HepG2 (cell line): ENCODE measurements at regions not wholly inside any gene's neighbourhood (a gene's known extent, or its start where the extent isn't known, plus 50 kb on each side); places are given as distances from the start of the nearest gene placed in this dataset.

Experiments used
- ATAC-seq: fragments of 200-7000 bp; cut with Tn5 transposase; 3 replicates; pipeline ENCODE4 v1.9.1; 2020; ENCODE audit warnings: mild to moderate bottlenecking, moderate library complexity
- BruUV-seq: library from RNA; stranded (reverse); fragments of 400-500 nt; replicated peaks from 2 replicates; lab custom pipeline; 2021; lab: Mats Ljungman, UMichigan
- CTCF ChIA-PET: fragments of 300-600 bp; formaldehyde crosslinking; extraction: SDS; loops from one replicate; lab custom pipeline; 2021; ENCODE audit warnings: low total read pairs, inconsistent platforms, low intra/inter-chr PET ratio; lab: Yijun Ruan, JAX
- POLR2A ChIA-PET: fragments of 350-600 bp; sonication (Branson Sonifier 250); formaldehyde crosslinking; loops from one replicate; lab custom pipeline; 2020; ENCODE audit warnings: antibody characterized with exemption, inconsistent platforms; lab: Yijun Ruan, JAX
- DNase-seq: peaks from one replicate; pipeline ENCODE4 v3.0.0-alpha.2; 2015; ENCODE audit warnings: low spot score
- FAIRE-seq: peaks from 3 replicates; lab custom pipeline; 2011; peaks lifted over from hg19 to GRCh38; lab: Jason Lieb, UNC
- H2AFZ ChIP-seq: one replicate; pipeline ENCODE4 v1.6.1; 2011; ENCODE audit warnings: low read length, inconsistent platforms
- H3K27ac ChIP-seq: fragments of 300-600 bp; 3 replicates; pipeline ENCODE4 v1.8.0; 2011; ENCODE audit warnings: mixed run types, mild to moderate bottlenecking, mixed read lengths, low read length, inconsistent platforms; ENCODE audit not compliant: insufficient read depth; ENCODE audit errors: extremely low read length
- H3K27me3 ChIP-seq, 2 experiments: fragments of 200-600 bp in 1 of 2; 2 replicates in 1 of 2; 3 replicates in 1 of 2; pipeline versions ENCODE4 v1.6.0 to v1.8.0; 2011; ENCODE audit warnings: low read length in 2 of 2, mild to moderate bottlenecking in 2 of 2, moderate library complexity in 2 of 2, inconsistent platforms in 1 of 2; ENCODE audit not compliant: insufficient read depth in 2 of 2, control insufficient read depth in 1 of 2
- H3K36me3 ChIP-seq, 2 experiments: fragments of 200-600 bp in 1 of 2; replicated peaks in 1 of 2; 2 replicates in 1 of 2; 3 replicates in 1 of 2; pipeline versions ENCODE4 v1.5.1 to v1.8.0; 2011; ENCODE audit warnings: low read length in 2 of 2, inconsistent platforms in 1 of 2; ENCODE audit not compliant: insufficient read depth in 2 of 2, control insufficient read depth in 1 of 2
- H3K4me1 ChIP-seq: 2 replicates; pipeline ENCODE4 v1.5.1; 2012; ENCODE audit warnings: low read length, inconsistent platforms; ENCODE audit not compliant: insufficient read depth
- H3K4me2 ChIP-seq: 2 replicates; pipeline ENCODE4 v1.6.0; 2011; ENCODE audit warnings: low read depth, low read length, inconsistent platforms
- H3K4me3 ChIP-seq, 3 experiments: fragments of 200-600 bp in 1 of 3; sonication (generic), shearing (Covaris generic) in 1 of 3; replicated peaks in 1 of 3; 2 replicates each; pipeline ENCODE4 v1.5.1; 2011 to 2016; ENCODE audit warnings: low read length in 3 of 3, inconsistent platforms in 2 of 3, low read depth in 2 of 3, mild to moderate bottlenecking in 2 of 3, control low read depth in 1 of 3, mixed read lengths in 1 of 3; ENCODE audit not compliant: insufficient read depth in 1 of 3
- H3K79me2 ChIP-seq: one replicate; pipeline ENCODE4 v1.6.1; 2011; ENCODE audit warnings: low read length, inconsistent platforms; ENCODE audit not compliant: insufficient read depth
- H3K9ac ChIP-seq: 2 replicates; pipeline ENCODE4 v1.6.0; 2011; ENCODE audit warnings: mild to moderate bottlenecking, low read depth, low read length, inconsistent platforms; ENCODE audit not compliant: insufficient read depth
- H3K9me3 ChIP-seq: 2 replicates; pipeline ENCODE4 v1.5.1; 2012; ENCODE audit warnings: mild to moderate bottlenecking, low read length
- H4K20me1 ChIP-seq: 2 replicates; pipeline ENCODE4 v1.6.0; 2011; ENCODE audit warnings: inconsistent platforms, mild to moderate bottlenecking, low read length, moderate library complexity; ENCODE audit not compliant: insufficient read depth
- FOXM1 ChIP-seq: sonication (generic); formaldehyde crosslinking; IDR thresholded peaks from 2 replicates; pipeline ENCODE4 v1.5.0; 2020; ENCODE audit warnings: missing genetic modification reagents
- HNRNPK ChIP-seq: fragments of 200-400 bp; formaldehyde crosslinking; IDR thresholded peaks from 2 replicates; pipeline ENCODE4 v1.6.1; 2018; ENCODE audit warnings: low read length, low read depth, moderate library complexity, mild to moderate bottlenecking; ENCODE audit not compliant: poor library complexity, severe bottlenecking
- NR2F2 ChIP-seq: IDR thresholded peaks from 2 replicates; pipeline ENCODE4 v1.6.1; 2012; ENCODE audit warnings: low read depth, inconsistent platforms, borderline replicate concordance
- PHF8 ChIP-seq: sonication (generic); formaldehyde crosslinking; IDR thresholded peaks from 2 replicates; pipeline ENCODE4 v1.5.0; 2020; ENCODE audit warnings: missing genetic modification reagents
- PITX1 ChIP-seq: sonication (generic); formaldehyde crosslinking; IDR thresholded peaks from 2 replicates; pipeline ENCODE4 v1.5.1; 2020; ENCODE audit warnings: mild to moderate bottlenecking, missing genetic modification reagents
- PLSCR1 ChIP-seq: sonication (generic); formaldehyde crosslinking; IDR thresholded peaks from 2 replicates; pipeline ENCODE4 v1.5.0; 2020; ENCODE audit warnings: missing genetic modification reagents, mild to moderate bottlenecking, borderline replicate concordance
- RBM22 ChIP-seq: fragments of 200-400 bp; formaldehyde crosslinking; optimal IDR thresholded peaks from 2 replicates; pipeline ENCODE3; 2017; ENCODE audit warnings: mild to moderate bottlenecking, low read length, moderate library complexity
- RCOR2 ChIP-seq: IDR thresholded peaks from 2 replicates; pipeline ENCODE4 v1.6.1; 2016; ENCODE audit warnings: missing biosample characterization, missing genetic modification reagents
- RFXANK ChIP-seq: IDR thresholded peaks from 2 replicates; pipeline ENCODE4 v1.6.1; 2016
- SCMH1 ChIP-seq: sonication (generic); formaldehyde crosslinking; IDR thresholded peaks from 2 replicates; pipeline ENCODE4 v1.9.0; 2021; ENCODE audit warnings: missing genetic modification reagents, mild to moderate bottlenecking, borderline replicate concordance
- TSC22D2 ChIP-seq: sonication (generic); formaldehyde crosslinking; IDR thresholded peaks from 2 replicates; pipeline ENCODE4 v1.5.1; 2020; ENCODE audit warnings: missing genetic modification reagents, mild to moderate bottlenecking, borderline replicate concordance
- ZNF432 ChIP-seq: sonication (generic); formaldehyde crosslinking; IDR thresholded peaks from 2 replicates; pipeline ENCODE4 v1.5.0; 2020; ENCODE audit warnings: missing genetic modification reagents, mild to moderate bottlenecking, borderline replicate concordance
- ZNF543 ChIP-seq: sonication (generic); formaldehyde crosslinking; IDR thresholded peaks from 2 replicates; pipeline ENCODE4 v1.4.0; 2020; ENCODE audit warnings: mild to moderate bottlenecking, missing genetic modification reagents
- ZNF557 ChIP-seq: sonication (generic); formaldehyde crosslinking; IDR thresholded peaks from 2 replicates; pipeline ENCODE4 v1.4.0; 2020; ENCODE audit warnings: missing genetic modification reagents
- ZZZ3 ChIP-seq: sonication (generic); formaldehyde crosslinking; IDR thresholded peaks from 2 replicates; pipeline ENCODE4 v1.4.0; 2020; ENCODE audit warnings: missing genetic modification reagents, mild to moderate bottlenecking, borderline replicate concordance
- WGBS: methylation state at CpG from one replicate; pipeline ENCODE4 v1.1.6; 2017; ENCODE audit warnings: low lambda C conversion rate; 5-methylcytosine and 5-hydroxymethylcytosine counted together
- in situ Hi-C: cut with HindIII; loops from 2 replicates; pipeline ENCODE4 v1.10.0; 2017; ENCODE audit warnings: low pct_unique_long_range_greater_than_20kb; ENCODE audit not compliant: extremely low pct_ligation_motif_present
- intact Hi-C: fragments of 100-400 bp; cut with micrococcal nuclease; formaldehyde crosslinking; loops from one replicate; pipeline ENCODE4 v1.10.0; 2022; ENCODE audit not compliant: unreplicated experiment

- no TSS peak for BruUV-seq
- Histone ChIP-seq H3K9ac (no peak overlapping the region), H3K36me3 (no peaks in the 10 kb centered on the region), H3K79me2 (no peaks in the 10 kb centered on the region)
- TF ChIP-seq HNRNPK (no peak), PITX1 (CRISPR knock-in tag) (no peak), FOXM1 (CRISPR knock-in tag) (no peak), RBM22 (no peak), TSC22D2 (no peak), PLSCR1 (CRISPR knock-in tag) (no peak), NR2F2 (no peak), ZNF432 (CRISPR knock-in tag) (no peak), PHF8 (CRISPR knock-in tag) (no peak), ZNF543 (CRISPR knock-in tag) (no peak), RFXANK (CRISPR knock-in tag) (no peak), ZZZ3 (no peak), ZNF557 (CRISPR knock-in tag) (no peak), RCOR2 (no peak), SCMH1 (CRISPR knock-in tag) (no peak)
- TF ChIP-seq, all 625 proteins: peak for 0
- peaks cover 3 to 4% of the 10 kb centered on the region in 2 experiments; a peak in 3 of 5 replicates for H3K27me3 ChIP-seq
- H3K4me2 ChIP-seq, result no peak overlapping the region
- in situ Hi-C loops, result no loop called here
- no peaks in the 10 kb centered on the region for H3K9me3 ChIP-seq
- intact Hi-C loops, result no loop called here
- ChIA-PET POLR2A (no interaction called here), CTCF (no interaction called here)
- H3K27ac ChIP-seq, result no peak overlapping the region
- ATAC-seq (no peak), DNase-seq (no peak), FAIRE-seq (no peak)
- no peak overlapping the region for H2AFZ ChIP-seq
- WGBS, result 6% methylated on average over 13 of the region's 15 CpGs
- no peaks in the 10 kb centered on the region for H3K4me1 ChIP-seq
- H4K20me1 ChIP-seq, result no peaks in the 10 kb centered on the region
- H3K4me3 ChIP-seq, result no peak overlapping the region
Measured at GRCh38 chr10:130932326-130933007, 379.1 kb downstream of the TCERG1L start.
